SH-SY5Y (cell line): ENCODE measurements at regions not wholly inside any gene's neighbourhood (a gene's known extent, or its start where the extent isn't known, plus 50 kb on each side); places are given as distances from the start of the nearest gene placed in this dataset.

Experiments used
- GATA2 ChIP-seq: IDR thresholded peaks from 2 replicates; pipeline ENCODE4 v1.6.1; 2011; ENCODE audit warnings: mild to moderate bottlenecking, low read depth, low read length
- GATA3 ChIP-seq: IDR thresholded peaks from 2 replicates; pipeline ENCODE4 v1.6.1; 2011; ENCODE audit warnings: low read depth, mild to moderate bottlenecking, low read length, moderate library complexity

DNA sequence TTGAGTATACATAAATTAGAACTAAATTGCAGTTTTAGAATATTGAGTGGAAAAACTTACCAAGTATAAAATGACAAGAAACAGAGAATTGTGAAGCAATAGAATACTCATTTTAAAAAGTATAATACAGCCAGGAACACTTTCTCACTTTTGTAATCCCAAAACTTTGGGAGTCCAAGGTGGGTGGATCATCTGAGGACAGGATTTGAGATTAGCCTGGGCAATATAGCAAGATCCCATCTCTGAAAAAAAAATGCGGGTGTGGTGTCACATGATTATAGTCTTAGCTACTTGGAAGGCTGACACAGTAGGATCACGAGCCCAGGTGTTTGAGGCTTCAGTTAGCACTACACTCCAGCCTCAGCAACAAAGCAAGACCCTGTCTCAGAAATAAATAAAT lies 440.9 kb upstream of the POT1 start:
- TF ChIP-seq GATA3 (no peak), GATA2 (no peak)
